Endothelial cell of umbilical vein (primary cell): ENCODE measurements at regions not wholly inside any gene's neighbourhood (a gene's known extent, or its start where the extent isn't known, plus 50 kb on each side); places are given as distances from the start of the nearest gene placed in this dataset.

Experiments
- BruUV-seq: library from RNA; stranded (reverse); fragments of 400-500 nt; replicated peaks from 2 replicates; lab custom pipeline; 2021; lab: Mats Ljungman, UMichigan
- CTCF ChIA-PET: fragments of 300-600, 350-600 bp; sonication (Branson Sonifier 250); formaldehyde crosslinking; loops from one replicate; lab custom pipeline; 2021; ENCODE audit warnings: antibody characterized with exemption, inconsistent platforms; lab: Charles Lee
- POLR2A ChIA-PET: fragments of 300-600, 350-600 bp; sonication (Branson Sonifier 250); formaldehyde crosslinking; loops from one replicate; lab custom pipeline; 2021; ENCODE audit warnings: antibody characterized with exemption, inconsistent platforms; lab: Charles Lee
- DNase-seq: peaks from one replicate; pipeline ENCODE4 v3.0.0-alpha.2; 2011; ENCODE audit warnings: low read depth, low spot score
- FAIRE-seq: peaks from 2 replicates; lab custom pipeline; 2011; peaks lifted over from hg19 to GRCh38; lab: Jason Lieb, UNC
- H2AFZ ChIP-seq: 2 replicates; pipeline ENCODE4 v1.6.0; 2012; ENCODE audit warnings: low read depth, low read length, control low read depth, inconsistent platforms
- H3K27ac ChIP-seq: 2 replicates; pipeline ENCODE4 v1.5.1; 2011; ENCODE audit warnings: low read depth, mild to moderate bottlenecking, control low read depth, low read length, moderate library complexity; ENCODE audit not compliant: insufficient read depth
- H3K27me3 ChIP-seq, 2 experiments: 2 replicates each; pipeline versions ENCODE4 v1.6.0 to v1.6.1; 2011; ENCODE audit warnings: low read length in 2 of 2, mixed read lengths in 1 of 2; ENCODE audit not compliant: control insufficient read depth in 2 of 2, insufficient read depth in 2 of 2
- H3K36me3 ChIP-seq, 2 experiments: 2 replicates in 1 of 2; 3 replicates in 1 of 2; pipeline ENCODE4 v1.5.1; 2011; ENCODE audit warnings: low read length in 2 of 2, mild to moderate bottlenecking in 1 of 2, moderate library complexity in 1 of 2; ENCODE audit not compliant: control insufficient read depth in 2 of 2, insufficient read depth in 2 of 2; ENCODE audit errors: extremely low read depth in 1 of 2
- H3K4me1 ChIP-seq: 3 replicates; pipeline ENCODE4 v1.5.1; 2011; ENCODE audit warnings: mild to moderate bottlenecking, low read length; ENCODE audit not compliant: control insufficient read depth, insufficient read depth; ENCODE audit errors: extremely low read depth
- H3K4me2 ChIP-seq: 2 replicates; pipeline ENCODE4 v1.6.1; 2011; ENCODE audit warnings: low read length, control low read depth, mixed read lengths; ENCODE audit not compliant: insufficient read depth
- H3K4me3 ChIP-seq, 3 experiments: fragments of 200-600 bp in 1 of 3; sonication (generic), shearing (Covaris generic) in 1 of 3; replicated peaks in 1 of 3; 2 replicates each; pipeline ENCODE4 v1.5.1; 2011 to 2016; ENCODE audit warnings: control low read depth in 3 of 3, low read length in 3 of 3, mild to moderate bottlenecking in 2 of 3, inconsistent platforms in 1 of 3, low read depth in 1 of 3, moderate library complexity in 1 of 3; ENCODE audit not compliant: insufficient read depth in 1 of 3
- H3K79me2 ChIP-seq: 2 replicates; pipeline ENCODE4 v1.6.0; 2012; ENCODE audit warnings: low read length, inconsistent platforms; ENCODE audit not compliant: control insufficient read depth, insufficient read depth
- H3K9ac ChIP-seq: replicated peaks from 2 replicates; pipeline ENCODE3; 2011; ENCODE audit warnings: low read length, control low read depth; ENCODE audit not compliant: insufficient read depth; ENCODE audit errors: extremely low read depth
- H3K9me1 ChIP-seq: replicated peaks from 3 replicates; pipeline ENCODE4 v1.6.0; 2011; ENCODE audit warnings: mild to moderate bottlenecking, low read length; ENCODE audit not compliant: control insufficient read depth, insufficient read depth; ENCODE audit errors: extremely low read depth
- H3K9me3 ChIP-seq: replicated peaks from 2 replicates; pipeline ENCODE4 v1.5.1; 2012; ENCODE audit warnings: low read length, inconsistent platforms; ENCODE audit not compliant: control insufficient read depth, insufficient read depth
- H4K20me1 ChIP-seq: replicated peaks from 2 replicates; pipeline ENCODE3; 2011; ENCODE audit warnings: mild to moderate bottlenecking, low read length; ENCODE audit not compliant: control insufficient read depth, insufficient read depth; ENCODE audit errors: extremely low read depth
- CTCF ChIP-seq, 2 donors: IDR thresholded peaks; 1 replicate in 1 of 2; 2 replicates in 1 of 2; pipeline ENCODE4 v1.5.1; 2011; ENCODE audit warnings: low read length in 2 of 2, mild to moderate bottlenecking in 2 of 2, moderate library complexity in 2 of 2, control low read depth in 1 of 2, inconsistent platforms in 1 of 2, low read depth in 1 of 2; ENCODE audit not compliant: insufficient read depth in 1 of 2; ENCODE audit errors: extremely low read depth in 1 of 2
- EZH2 ChIP-seq: IDR thresholded peaks from 2 replicates; pipeline ENCODE4 v1.6.1; 2012; ENCODE audit warnings: borderline replicate concordance, low read depth, mild to moderate bottlenecking, moderate library complexity, low read length, inconsistent platforms; ENCODE audit not compliant: severe bottlenecking
- FOS ChIP-seq: IDR thresholded peaks from 2 replicates; pipeline ENCODE4 v1.6.1; 2011; ENCODE audit warnings: mild to moderate bottlenecking, low read length, moderate library complexity, borderline replicate concordance; ENCODE audit not compliant: insufficient read depth
- GATA2 ChIP-seq: IDR thresholded peaks from 2 replicates; pipeline ENCODE4 v1.7.0; 2011; ENCODE audit warnings: low read depth, mild to moderate bottlenecking, moderate library complexity, mixed read lengths, low read length; ENCODE audit not compliant: insufficient read length, insufficient read depth
- JUN ChIP-seq: IDR thresholded peaks from 2 replicates; pipeline ENCODE4 v1.6.1; 2011; ENCODE audit warnings: borderline replicate concordance, low read depth; ENCODE audit not compliant: insufficient read length, insufficient read depth
- MAX ChIP-seq: IDR thresholded peaks from 2 replicates; pipeline ENCODE4 v1.6.1; 2011; ENCODE audit not compliant: insufficient read depth, insufficient read length
- MYC ChIP-seq: IDR thresholded peaks from one replicate; pipeline ENCODE4 v1.6.1; 2011; ENCODE audit warnings: mild to moderate bottlenecking, low read depth, low read length
- POLR2A ChIP-seq: IDR thresholded peaks from 2 replicates; pipeline ENCODE4 v1.6.1; 2012; ENCODE audit warnings: low read depth, mild to moderate bottlenecking, control low read depth, low read length
- POLR2AphosphoS5 ChIP-seq: IDR thresholded peaks from 2 replicates; pipeline ENCODE4 v1.6.1; 2012; ENCODE audit warnings: low read depth, mild to moderate bottlenecking, control low read depth, low read length, moderate library complexity; ENCODE audit not compliant: insufficient read depth
- dilution Hi-C: fragments of 300-500 bp; cut with MboI; formaldehyde crosslinking; loops from one replicate; pipeline ENCODE4 v1.15.0; 2019; ENCODE audit warnings: low sequenced_read_pairs; ENCODE audit not compliant: extremely low pct_ligation_motif_present
- intact Hi-C: fragments of 100-400 bp; cut with micrococcal nuclease; formaldehyde crosslinking; loops from one replicate; pipeline ENCODE4 v1.10.0; 2022

GRCh38 chr11:116274521-116274920 is 498.3 kb downstream of the BUD13 start:
- TF ChIP-seq POLR2A (no peak), MAX (no peak), FOS (no peak), CTCF (IDR thresholded peaks at IDR 0.05; ENCODE audit: extremely low read depth in 1 of 2, insufficient read depth in 1 of 2, low read depth in 1 of 2, low read length in 2 of 2) (no peak), MYC (no peak), EZH2 (no peak), GATA2 (no peak), JUN (no peak), POLR2AphosphoS5 (no peak)

More at GRCh38 chr11:116274521-116274920, 498.3 kb downstream of the BUD13 start:
- dilution Hi-C loops: no loop called here
- H3K79me2 ChIP-seq: no peaks in the 10 kb centered on the region
- no peak overlapping the region for H3K4me2 ChIP-seq
- H3K9ac ChIP-seq: no peak overlapping the region
- ChIA-PET POLR2A (no interaction called here), CTCF (no interaction called here)
- BruUV-seq: no TSS peak
- no peaks in the 10 kb centered on the region for H4K20me1 ChIP-seq
- DNase-seq (no peak), FAIRE-seq (no peak)
- H3K9me3 ChIP-seq: no peaks in the 10 kb centered on the region
- no peak overlapping the region for H3K27ac ChIP-seq
- intact Hi-C loops: loop anchor here (10.0 kb wide), 1 partner anchor 150 kb away; no protein-coding TSS in a partner anchor
- no peak overlapping the region for H3K4me3 ChIP-seq
- no peaks in the 10 kb centered on the region for H3K9me1 ChIP-seq
- peaks cover 0 to 3% of the 10 kb centered on the region in 2 experiments for H3K27me3 ChIP-seq
- H3K4me1 ChIP-seq: no peaks in the 10 kb centered on the region
- no peaks in the 10 kb centered on the region for H3K36me3 ChIP-seq
- no peak overlapping the region for H2AFZ ChIP-seq
